Upper lobe of left lung (tissue), 4 donors: ENCODE measurements at regions not wholly inside any gene's neighbourhood (a gene's known extent, or its start where the extent isn't known, plus 50 kb on each side); places are given as distances from the start of the nearest gene placed in this dataset.

Experiments used
- CTCF ChIP-seq, 6 experiments: fragments of 450-650 bp in 4 of 6; fragments of 200-600 bp in 2 of 6; sonication (generic) in 2 of 6; IDR thresholded peaks; one replicate each; pipeline ENCODE4 v1.5.1; 2016 to 2019; ENCODE audit warnings: antibody characterized with exemption in 6 of 6
- POLR2A ChIP-seq, 4 donors: fragments of 450-650 bp; IDR thresholded peaks; one replicate each; pipeline ENCODE4 v1.5.1; 2016 to 2017; ENCODE audit warnings: antibody characterized with exemption in 4 of 4, mild to moderate bottlenecking in 2 of 4
- POLR2AphosphoS5 ChIP-seq, 2 donors: sonication (generic); formaldehyde crosslinking; IDR thresholded peaks; one replicate each; pipeline ENCODE4 v1.5.1; 2017; ENCODE audit warnings: antibody characterized with exemption in 2 of 2

DNA sequence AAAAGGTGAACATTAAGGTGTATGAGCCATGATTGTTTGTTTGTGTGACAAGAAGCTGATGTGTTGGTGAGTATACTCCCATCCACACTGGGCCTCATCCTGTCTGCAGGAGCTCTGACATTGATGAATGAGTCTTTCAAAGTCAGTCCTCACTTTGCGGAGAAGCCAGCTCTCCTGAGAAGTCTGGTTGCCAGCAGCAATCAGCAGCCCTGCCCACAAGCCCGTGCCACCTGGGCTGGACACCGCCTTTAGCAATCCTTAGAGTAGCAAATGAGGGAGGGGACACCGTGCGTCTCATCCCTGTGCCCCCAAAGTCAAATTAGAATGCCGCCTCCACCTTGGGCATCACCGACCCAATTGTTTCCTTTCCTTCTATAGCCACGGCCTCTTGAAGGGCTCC, 174.8 kb upstream of the NECTIN1 start:
- TF ChIP-seq CTCF (IDR thresholded peaks at IDR 0.05) (no peak), POLR2A (IDR thresholded peaks at IDR 0.05) (no peak), POLR2AphosphoS5 (IDR thresholded peaks at IDR 0.05) (no peak)
